HUDEP-2 (cell line): ENCODE measurements at regions not wholly inside any gene's neighbourhood (a gene's known extent, or its start where the extent isn't known, plus 50 kb on each side); places are given as distances from the start of the nearest gene placed in this dataset.
"Not testable (repeated sequence)": the region's sequence is repeated elsewhere in the genome, so short reads cannot be mapped to it uniquely, and the experiment has no call there.

Experiments
- DNase-seq, 76 experiments: peaks; one replicate each; lab custom pipeline; 2025; ENCODE audit not compliant: unreplicated experiment in 76 of 76; lab: John Stamatoyannopoulos, UW

DNA sequence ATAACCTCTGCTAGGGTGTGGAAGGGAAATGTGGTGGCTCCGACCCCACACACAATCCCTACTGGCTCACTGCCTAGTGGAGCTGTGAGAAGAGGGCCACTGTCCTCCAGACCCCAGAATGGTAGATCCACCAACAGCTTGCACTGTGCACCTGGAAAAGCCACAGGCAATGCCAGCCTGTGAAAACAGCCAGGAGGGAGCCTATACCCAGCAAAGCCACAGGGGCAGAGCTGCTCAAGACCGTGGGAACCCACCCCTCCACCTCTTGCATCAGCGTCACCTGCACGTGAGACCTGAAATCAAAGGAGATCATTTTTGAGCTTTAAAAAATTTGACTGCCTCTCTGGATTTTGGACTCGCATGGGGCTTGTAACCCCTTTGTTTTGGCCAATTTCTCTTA is 249.0 kb upstream of the CDH2 start:
- no peak for DNase-seq

DNA sequence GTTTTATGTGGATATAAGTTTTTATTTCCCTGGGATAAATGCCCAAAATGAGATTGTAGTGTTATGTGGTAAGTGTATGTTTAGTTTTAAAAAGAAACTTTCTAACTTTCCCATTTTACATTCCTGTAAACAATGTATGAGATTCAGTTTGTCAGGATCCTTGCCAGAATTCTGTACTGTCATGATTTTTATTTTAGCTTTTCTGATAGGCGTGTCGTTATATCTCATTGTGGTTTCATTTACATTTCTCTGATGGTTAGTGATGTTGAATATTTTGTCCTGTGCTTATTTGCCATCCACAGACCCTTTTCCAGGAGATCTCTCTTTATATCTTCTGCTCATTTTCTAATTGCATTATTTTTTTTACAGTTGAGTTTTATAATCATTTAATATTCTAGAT is 245.6 kb upstream of the CDH2 start:
- no peak for DNase-seq

DNA sequence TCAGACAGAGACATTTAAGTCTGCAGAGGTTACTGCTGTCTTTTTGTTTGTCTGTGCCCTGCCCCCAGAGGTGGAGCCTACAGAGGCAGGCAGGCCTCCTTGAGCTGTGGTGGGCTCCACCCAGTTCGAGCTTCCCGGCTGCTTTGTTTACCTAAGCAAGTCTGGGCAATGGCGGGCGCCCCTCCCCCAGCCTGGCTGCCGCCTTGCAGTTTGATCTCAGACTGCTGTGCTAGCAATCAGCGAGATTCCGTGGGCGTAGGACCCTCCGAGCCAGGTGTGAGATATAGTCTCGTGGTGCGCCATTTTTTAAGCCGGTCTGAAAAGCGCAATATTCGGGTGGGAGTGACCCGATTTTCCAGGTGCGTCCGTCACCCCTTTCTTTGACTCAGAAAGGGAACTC is 245.0 kb upstream of the CDH2 start:
- DNase-seq: not testable (repeated sequence)

DNA sequence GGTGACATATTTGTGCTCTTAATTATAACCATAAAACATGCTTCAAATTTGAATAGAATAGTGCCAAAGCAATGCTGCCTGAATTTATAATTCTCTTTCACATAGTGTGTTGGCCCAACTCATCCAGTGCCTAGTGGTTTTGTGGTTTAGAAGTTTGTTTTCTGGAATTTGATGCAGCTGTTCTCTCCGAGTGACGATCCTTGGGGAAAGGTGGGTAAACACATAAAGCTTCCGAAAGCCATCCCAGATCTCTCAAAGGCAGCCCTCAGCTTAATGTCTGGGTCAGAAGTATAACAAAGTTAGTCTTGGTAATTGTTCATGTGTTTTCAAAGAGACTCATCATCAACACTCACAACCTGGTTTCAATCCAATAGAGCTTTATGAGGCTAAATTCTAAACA is 235.6 kb upstream of the CDH2 start:
- DNase-seq: no peak

DNA sequence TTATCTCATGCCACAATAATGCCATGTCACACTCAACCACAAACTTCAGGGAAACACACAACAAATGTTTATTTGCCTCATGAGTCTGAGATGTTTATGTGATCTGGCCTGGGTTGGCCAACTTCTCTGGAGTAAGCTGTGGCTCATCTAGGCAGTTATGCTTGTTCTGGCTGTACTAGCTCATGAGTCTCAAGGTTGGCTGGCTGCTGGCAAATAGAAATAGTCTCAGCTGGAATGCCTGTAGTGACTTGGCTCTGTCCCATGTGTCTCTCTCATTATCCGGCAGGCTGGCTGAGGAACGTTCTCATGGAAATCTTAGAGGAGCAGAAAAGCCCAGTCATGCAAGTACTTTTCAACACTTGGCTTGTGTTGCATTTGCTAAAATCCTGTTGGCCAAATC is 234.9 kb upstream of the CDH2 start:
- DNase-seq: no peak

DNA sequence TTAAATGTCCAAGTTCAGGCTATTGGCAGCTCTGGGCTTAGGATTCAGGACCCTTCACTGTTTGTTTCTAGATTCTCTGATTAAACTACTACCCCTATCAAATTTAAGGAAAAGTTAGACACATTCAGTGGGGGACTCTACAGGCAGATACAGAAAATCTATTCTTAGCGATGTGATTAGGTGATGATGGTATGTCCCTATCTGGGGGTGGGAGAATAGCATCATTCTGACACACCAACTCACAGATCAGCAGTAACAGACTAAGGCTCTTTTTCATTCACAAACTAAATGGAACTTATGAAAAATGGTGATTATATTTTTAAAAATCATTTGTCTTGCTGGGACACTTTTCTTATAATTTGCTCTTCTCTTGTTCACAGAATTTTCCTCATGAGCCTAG is 232.9 kb upstream of the CDH2 start:
- DNase-seq: no peak

DNA sequence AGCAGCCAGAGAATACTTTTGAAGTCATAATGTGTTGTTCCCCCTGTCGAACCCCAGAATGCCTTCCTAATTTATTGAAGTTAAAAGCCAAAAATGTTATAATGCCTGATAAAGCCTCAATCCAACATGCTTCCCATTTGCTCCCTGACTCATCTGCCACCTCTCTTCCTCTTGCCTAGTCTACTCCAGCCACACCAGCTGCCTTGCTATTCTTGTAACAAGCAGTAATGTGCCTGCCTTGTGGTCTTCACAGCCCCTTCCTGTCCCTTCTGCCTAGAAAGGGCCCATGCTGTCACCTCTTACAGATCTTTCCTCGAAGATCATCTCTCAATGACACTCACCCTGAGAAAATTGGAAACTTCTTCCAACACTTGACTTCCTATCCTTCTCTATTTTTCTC is 231.6 kb upstream of the CDH2 start:
- DNase-seq: no peak

DNA sequence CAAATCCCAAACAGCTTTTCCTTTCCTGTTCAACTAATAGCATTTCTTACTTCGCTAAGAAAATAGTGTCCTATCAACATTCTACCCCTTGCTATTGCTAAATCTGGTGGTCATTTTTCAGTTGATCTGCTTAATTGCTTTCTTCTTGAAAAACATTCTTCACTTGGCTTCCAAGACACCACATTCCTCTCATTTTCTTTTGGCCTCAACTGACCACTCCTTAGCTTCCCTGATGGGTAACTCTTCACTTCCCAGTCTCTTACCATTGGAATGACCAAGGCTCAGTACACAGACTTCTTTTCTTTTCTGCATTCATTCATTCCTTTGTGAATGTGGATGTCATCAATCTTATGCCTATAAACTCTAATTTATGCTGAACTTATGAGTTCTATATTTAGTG is 230.8 kb upstream of the CDH2 start:
- no peak for DNase-seq

DNA sequence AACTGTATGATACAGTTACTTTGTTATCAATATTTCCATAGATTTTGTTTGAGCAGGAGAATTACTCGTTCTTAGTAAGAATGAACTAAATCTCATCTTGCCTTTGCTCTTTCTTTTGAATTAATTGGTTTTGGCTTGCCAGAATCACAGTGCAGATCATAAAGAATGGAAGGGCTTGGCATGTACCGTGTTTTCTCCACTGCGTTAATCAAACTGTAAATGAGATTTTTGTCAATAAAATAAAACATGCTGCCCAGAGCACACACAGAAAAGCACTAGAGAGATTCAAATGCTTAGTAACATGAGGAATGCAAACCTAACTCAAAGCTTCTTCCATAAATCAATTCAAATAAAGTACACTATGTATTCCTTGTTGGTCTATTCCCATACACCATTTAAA is 229.6 kb upstream of the CDH2 start:
- no peak for DNase-seq

DNA sequence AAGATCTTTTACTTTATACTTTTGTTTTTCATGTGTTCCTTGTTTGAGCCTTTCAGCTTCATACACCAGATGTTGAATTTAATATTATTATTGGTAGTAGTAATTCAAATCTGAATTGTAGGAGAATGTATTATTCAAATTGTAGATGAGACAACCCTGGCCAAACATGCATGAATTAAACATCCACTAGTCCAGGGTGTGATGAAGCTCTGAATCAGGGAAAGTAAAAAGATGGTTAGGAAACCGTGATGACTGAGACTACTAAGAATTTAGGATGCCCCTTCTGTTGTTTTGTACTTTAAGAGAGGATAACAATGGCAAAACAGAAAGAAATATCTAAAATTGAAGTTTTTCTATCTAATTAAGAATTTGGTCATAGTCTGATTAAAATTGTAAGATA is 227.8 kb upstream of the CDH2 start:
- DNase-seq: no peak

DNA sequence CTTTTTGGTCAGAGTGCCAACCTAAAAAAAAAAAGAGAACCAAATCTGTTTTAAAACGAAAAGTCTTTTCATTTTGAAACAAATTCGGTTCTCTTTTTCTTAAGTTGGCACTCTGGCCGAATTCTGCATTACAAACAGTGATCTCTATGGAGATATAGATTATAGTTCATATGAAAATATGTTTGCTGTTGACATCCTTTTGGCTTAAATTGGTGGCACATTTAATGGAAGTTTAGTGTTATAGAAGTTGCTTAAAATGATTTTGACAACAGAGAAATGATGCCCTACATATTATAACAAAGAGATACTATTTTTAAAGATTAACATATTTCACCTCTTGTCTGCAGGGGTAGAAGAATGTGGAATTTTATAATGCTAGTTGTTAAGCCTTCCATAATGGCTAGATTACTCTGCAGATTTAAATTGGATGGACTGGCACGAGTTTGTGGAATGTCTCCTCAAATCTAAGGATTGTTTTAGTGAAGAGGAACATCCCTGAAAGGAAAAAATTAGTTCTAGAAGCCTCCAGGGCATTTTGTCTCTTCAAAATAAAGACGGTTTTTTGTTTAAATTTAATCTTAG is 222.9 kb upstream of the CDH2 start:
- no peak for DNase-seq

DNA sequence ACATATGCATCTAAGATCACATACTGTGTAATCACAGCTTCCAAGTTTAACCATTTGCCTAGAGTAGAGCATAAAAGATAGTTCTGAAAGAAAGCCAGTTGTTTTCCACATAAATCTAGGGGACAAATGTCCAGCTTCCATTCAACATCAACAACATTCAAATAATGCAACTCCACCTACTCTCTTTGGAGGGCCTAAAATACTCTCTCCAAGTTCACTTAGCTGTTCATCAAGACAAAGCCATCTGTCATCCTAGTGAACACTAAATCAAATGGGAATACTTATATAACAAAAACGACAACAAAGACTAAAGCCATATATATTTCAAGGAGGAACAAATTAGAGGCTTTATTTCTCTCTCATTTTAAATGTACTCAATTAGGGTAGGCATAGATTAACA is 221.5 kb upstream of the CDH2 start:
- no peak for DNase-seq

DNA sequence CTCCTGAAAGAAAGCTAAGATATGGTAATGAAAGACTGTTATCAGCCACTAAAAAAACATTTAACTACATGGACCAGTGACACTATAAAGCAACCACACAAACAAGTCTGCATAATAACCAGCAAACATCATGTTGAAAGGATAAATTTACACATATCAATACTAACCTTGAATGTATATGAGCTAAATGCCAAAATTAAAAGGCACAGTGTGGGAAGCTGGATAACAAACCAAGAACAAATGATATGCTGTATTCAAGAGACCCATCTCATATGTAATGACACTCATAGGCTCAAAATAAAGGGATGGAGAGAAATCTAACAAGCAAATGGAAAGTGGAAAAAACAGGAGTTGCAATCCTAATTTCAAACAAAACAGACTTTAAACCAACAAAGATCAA is 213.1 kb upstream of the CDH2 start:
- no peak for DNase-seq

DNA sequence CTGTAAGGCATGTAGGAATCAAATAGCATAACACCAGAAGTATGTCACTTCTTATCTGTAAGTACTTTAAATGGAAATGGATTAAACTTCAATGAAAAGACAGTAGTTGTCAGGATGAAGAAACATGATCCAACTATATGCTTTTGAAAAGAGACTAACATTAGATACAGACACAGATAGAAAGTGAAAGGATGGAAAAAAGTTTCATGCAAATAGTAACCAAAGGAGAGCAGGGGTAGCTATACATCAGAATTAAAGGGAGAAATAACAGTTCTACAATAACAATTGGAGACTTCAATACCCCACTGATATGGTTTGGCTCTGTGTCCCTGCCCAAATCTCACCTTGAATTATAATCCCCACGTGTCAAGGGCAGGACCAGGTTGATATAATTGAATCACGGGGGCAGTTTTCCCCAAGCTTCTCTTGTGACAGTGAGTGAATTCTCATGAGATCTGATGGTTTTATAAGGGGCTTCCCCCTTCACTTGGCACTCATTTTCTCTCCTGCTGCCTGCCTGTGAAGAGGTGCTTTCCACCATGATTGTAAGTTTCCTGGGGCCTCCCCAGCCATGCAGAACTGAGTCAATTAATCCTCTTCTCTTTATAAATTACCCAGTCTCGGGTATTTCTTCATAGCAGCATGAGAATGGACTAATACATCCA is 205.4 kb upstream of the CDH2 start:
- DNase-seq: no peak

DNA sequence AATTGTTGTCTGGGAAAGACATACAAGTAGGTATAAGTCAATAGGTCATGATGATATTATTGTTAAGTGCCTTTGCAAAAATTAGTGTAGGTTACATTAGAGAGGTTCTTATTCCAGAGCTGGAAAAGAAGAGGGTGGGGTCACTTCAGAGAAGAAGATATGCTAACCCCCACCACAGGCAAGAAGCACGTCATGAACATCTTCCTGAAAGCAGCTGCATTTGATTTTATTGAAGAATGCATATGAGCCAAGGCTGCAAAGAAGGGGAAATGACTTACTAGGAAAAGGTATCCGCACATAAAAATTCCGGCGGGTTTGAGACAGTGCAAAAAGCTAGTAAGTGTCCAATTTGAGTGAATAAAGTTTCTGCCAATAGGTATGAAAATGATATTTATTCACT is 195.3 kb upstream of the CDH2 start:
- no peak for DNase-seq

DNA sequence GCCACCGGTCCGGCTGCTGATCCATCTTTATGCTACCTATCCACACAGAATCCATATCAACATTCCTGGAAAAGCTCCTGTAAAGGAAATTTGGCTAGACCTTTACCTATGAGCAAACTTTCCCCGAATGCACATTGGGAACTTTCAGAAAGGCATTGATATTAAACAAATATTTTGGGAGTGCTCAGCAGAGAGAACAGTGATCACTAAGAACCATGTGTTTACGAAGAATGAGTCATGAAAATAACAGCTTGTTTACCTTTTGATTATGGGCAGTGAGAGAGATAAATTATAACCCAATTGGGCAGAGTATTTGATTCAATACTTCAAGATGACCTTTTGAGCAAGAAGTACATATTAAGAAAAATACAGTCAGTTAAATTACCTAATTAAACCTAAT is 189.7 kb upstream of the CDH2 start:
- DNase-seq: no peak

DNA sequence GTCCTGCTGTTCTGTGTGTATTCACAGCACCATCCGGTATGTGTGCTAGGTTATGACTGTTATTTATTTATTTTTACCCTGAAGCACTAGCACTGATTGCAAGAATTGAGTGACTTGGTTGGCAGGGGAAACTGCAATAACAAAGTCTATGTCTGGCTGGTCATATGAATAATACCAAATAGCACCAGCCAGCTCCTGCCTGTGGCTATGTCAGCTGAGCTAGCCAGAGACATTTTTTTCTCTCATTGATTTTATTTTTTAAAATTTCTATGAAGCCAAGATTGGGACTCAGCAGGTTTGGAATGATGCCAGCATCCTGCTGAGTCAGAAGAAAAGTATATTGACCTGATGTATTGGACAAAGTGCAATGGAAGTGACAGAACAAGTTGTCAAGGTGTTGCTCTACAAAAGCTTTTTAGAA is 188.5 kb upstream of the CDH2 start:
- DNase-seq: no peak

DNA sequence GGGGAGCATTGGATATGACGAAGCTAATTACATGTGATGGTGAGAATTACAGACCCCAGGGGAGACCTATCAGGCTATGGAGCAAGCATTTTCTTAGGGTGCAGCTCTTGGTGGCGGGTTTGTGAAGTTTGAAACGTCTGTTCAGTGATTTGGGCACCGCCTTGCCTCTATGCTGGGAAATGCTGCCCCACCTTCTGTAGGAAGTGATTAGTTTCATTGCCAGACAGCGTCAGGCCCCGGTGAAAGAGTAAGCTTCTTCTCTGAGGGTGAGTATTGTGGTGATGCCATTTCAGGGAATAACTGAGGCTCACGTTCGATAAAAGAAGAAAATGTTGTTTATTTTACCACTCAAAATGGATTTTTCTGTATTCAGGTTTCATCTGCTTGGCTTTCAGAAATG is 186.2 kb upstream of the CDH2 start:
- no peak for DNase-seq

DNA sequence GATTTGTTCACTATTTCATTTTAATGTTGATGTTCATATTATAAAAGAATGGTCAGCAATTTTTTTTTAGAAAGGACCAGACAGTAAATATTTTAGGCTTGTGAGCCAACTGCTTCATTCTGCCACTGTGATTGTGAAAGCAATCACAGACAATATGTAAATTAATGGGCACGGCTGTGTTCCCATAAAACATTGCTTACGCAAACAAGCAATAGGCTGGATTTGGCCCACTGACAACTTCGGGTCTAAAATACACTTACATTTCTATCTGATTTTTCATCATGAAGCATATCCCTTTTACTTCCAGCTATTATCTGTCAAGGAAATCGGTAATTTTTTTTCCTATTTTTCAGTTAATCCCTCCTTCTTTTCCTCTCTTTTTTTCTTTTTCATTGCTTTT is 182.2 kb upstream of the CDH2 start:
- DNase-seq: no peak

DNA sequence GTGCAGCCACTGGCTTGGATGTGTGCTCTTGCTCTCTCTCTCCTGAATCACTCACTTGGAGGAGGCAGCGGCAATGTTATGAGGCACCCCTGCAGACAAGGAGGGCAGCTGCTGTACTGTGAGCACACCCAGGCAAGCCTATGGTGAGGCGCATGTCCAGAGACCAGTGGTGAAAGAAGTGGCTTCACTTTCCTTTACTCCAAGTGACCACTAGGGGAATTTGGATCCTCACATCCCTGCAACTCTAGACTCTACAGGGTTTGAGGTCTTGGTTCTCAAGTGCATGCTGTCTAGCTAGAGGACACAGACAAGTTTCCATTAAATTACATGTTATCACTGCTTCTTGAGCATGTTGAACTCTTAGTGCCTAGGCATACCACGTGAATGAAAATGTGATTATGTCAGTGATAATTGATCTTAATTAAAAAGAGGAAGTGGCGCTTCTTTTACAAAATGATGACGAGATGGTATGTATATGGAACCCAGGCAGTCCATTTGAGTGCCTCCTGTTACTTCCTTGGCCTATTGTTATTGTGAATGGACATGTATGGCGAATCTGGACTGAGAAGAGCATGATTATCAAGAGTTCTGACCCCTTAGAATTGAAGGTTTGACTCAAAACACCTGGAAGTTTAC is 181.0 kb upstream of the CDH2 start:
- no peak for DNase-seq

DNA sequence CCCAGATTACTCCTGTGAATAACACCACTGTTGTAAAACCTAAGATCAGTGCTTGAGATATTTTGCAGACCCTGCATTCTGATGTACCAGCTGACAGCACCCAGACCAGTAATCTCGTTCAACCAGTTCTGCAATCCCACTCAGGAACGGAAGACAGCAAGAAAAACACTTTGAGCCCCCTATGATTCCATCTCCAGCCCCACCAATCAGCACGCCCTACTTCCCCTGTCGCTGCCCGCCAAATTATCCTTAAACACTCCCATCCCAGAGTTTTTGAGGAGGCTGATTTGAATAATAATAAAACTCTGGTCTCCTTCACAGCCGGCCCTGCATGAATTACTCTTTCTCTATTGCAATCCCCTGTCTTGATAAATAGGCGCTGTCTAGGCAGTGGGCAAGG is 173.9 kb upstream of the CDH2 start:
- no peak for DNase-seq

DNA sequence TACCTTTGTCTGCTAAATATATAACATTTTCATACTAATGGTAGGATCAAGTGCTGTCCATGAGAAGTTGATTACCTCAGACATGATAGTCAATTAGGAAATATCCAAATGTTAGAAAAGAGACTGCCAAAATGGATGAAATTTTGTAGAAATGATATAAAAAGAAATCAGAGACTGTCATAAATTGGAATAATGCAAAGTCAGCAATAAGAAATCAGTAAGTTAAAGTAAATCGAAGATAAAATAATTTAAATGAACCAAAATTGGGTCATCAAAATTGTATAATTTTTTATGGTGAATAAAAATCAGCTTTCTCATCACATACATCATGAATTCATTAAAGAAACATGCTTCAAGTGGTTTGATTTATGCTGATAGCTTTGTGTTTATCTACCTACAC is 165.3 kb upstream of the CDH2 start:
- DNase-seq: no peak

DNA sequence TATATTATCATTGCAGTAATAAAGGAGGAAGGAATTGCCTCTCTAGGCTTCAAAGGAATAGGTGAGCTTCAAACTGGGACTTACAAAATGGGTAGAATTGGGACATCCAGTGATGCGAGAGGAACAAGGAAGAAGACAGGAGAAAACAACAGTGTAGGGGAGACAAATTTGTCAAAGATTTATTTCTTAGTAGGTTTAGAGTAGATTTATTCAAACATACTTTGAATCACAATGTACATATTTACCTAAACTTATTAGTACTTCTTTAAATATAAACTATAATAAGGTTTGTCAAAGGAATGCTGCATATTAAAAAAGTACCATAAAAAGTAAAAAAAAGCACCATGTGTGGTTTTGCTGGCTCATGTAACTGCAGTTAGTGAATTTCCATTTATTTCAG is 161.4 kb upstream of the CDH2 start:
- no peak for DNase-seq
